Effector memory CD8-positive, alpha-beta T cell (primary cell): ENCODE measurements at regions not wholly inside any gene's neighbourhood (a gene's known extent, or its start where the extent isn't known, plus 50 kb on each side); places are given as distances from the start of the nearest gene placed in this dataset.

Source experiments
- ATAC-seq: fragments of 150-1000 bp; cut with Tn5 transposase; replicated peaks from 2 replicates; pipeline ENCODE4 v1.10.0; 2021; ENCODE audit warnings: mild to moderate bottlenecking, moderate library complexity
- DNase-seq, 3 experiments: peaks; one replicate each; pipeline ENCODE4 v3.0.0; 2021
- H3K27ac Mint-ChIP-seq, 2 donors: one replicate each; pipeline ENCODE4 v1.8.0; 2022; ENCODE audit warnings: mild to moderate bottlenecking in 2 of 2, mixed read lengths in 2 of 2, moderate library complexity in 2 of 2
- H3K27me3 Mint-ChIP-seq, 2 donors: one replicate each; pipeline ENCODE4 v1.8.0; 2022; ENCODE audit warnings: mixed read lengths in 2 of 2
- H3K36me3 Mint-ChIP-seq: one replicate; pipeline ENCODE4 v1.8.0; 2022; ENCODE audit warnings: mild to moderate bottlenecking, moderate library complexity, mixed read lengths; ENCODE audit not compliant: insufficient read depth
- H3K4me1 Mint-ChIP-seq, 2 donors: one replicate each; pipeline ENCODE4 v1.8.0; 2022; ENCODE audit warnings: low read depth in 2 of 2, mixed read lengths in 2 of 2
- H3K4me3 Mint-ChIP-seq, 2 donors: one replicate each; pipeline ENCODE4 v1.8.0; 2022; ENCODE audit warnings: mild to moderate bottlenecking in 2 of 2, mixed read lengths in 2 of 2, moderate library complexity in 2 of 2
- H3K9me3 Mint-ChIP-seq, 2 donors: one replicate each; pipeline ENCODE4 v1.8.0; 2022; ENCODE audit warnings: mixed read lengths in 2 of 2

GRCh38 chr2:151091583-151091982, 170.1 kb downstream of the RBM43 start:
- Mint-ChIP-seq H3K9me3 (no peaks in the 10 kb centered on the region), H3K36me3 (no peaks in the 10 kb centered on the region), H3K27me3 (peaks cover 11 to 12% of the 10 kb centered on the region in 2 donors), H3K27ac (no peak overlapping the region), H3K4me3 (no peak overlapping the region), H3K4me1 (no peaks in the 10 kb centered on the region)
- DNase-seq, result no peak
- no peak for ATAC-seq

- Mint-ChIP-seq H3K27ac (no peak overlapping the region), H3K9me3 (no peaks in the 10 kb centered on the region), H3K36me3 (no peaks in the 10 kb centered on the region), H3K4me1 (no peaks in the 10 kb centered on the region), H3K27me3 (peaks cover 11 to 12% of the 10 kb centered on the region in 2 donors), H3K4me3 (no peak overlapping the region)
- DNase-seq (no peak), ATAC-seq (no peak)
These were observed 174.3 kb downstream of the RBM43 start for GRCh38 chr2:151087377-151087776.

- Mint-ChIP-seq H3K36me3 (no peaks in the 10 kb centered on the region), H3K9me3 (no peaks in the 10 kb centered on the region), H3K4me1 (no peaks in the 10 kb centered on the region), H3K4me3 (no peak overlapping the region), H3K27ac (no peak overlapping the region), H3K27me3 (peaks cover 4 to 15% of the 10 kb centered on the region in 2 donors)
- ATAC-seq (no peak), DNase-seq (no peak)
These were observed 176.5 kb downstream of the RBM43 start for GRCh38 chr2:151085181-151085611.

DNA sequence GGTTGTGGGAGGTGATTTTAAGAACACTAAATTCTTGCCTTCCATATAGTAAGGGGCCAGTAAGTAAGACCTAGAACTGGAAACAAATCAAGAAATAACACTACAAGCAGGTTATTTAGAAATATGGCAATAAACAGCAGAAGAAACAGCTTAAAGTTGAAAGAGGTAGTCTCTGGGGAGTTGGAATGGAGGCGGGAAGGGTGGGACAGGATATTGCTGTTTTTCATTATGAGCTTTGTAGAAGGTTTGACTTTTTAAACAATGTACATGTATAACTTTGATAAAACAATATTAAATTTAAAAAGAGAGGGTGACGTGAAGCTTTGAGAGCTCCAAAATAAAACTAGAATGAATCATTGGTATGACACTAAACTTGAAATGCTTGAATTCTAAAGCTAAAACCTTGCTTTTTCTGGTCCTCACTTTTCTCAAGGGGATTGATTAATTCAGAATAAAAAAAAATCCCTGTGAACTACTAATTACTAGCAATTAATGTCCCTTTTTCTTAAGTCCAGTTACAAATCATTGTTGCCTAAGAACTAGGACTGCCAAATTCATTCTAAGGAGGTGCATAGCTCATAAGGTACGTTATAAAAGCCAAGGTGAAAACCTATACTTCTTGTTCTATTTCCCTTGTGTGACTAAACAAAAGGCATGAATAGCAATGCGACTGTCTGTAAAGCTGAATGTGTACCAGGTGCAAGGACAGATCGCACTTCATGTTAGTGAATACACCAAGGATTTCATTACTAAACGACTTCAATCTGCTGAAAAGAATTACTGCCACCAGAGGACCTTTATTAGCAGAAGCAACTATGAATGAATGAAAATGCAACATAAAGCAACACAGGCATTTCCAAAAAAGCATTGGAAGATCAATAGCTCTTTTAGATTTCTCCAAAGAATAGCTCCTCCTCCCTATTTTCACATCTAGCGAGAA, 177.5 kb downstream of the RBM43 start:
- Mint-ChIP-seq H3K4me1 (no peaks in the 10 kb centered on the region), H3K27me3 (peaks cover 9 to 23% of the 10 kb centered on the region in 2 donors), H3K27ac (no peak overlapping the region)

GRCh38 chr2:151078889-151079288, 182.8 kb downstream of the RBM43 start:
- Mint-ChIP-seq H3K27ac (no peak overlapping the region), H3K9me3 (no peaks in the 10 kb centered on the region), H3K36me3 (no peaks in the 10 kb centered on the region), H3K4me3 (no peak overlapping the region), H3K4me1 (no peaks in the 10 kb centered on the region), H3K27me3 (peaks cover 9 to 39% of the 10 kb centered on the region in 2 donors)
- ATAC-seq (no peak), DNase-seq (no peak)

More for the DNA sequence above, 177.5 kb downstream of the RBM43 start:
- no peaks in the 10 kb centered on the region for H3K36me3 Mint-ChIP-seq
- DNase-seq (no peak), ATAC-seq (no peak)
- no peaks in the 10 kb centered on the region for H3K9me3 Mint-ChIP-seq
- no peak overlapping the region for H3K4me3 Mint-ChIP-seq

DNA sequence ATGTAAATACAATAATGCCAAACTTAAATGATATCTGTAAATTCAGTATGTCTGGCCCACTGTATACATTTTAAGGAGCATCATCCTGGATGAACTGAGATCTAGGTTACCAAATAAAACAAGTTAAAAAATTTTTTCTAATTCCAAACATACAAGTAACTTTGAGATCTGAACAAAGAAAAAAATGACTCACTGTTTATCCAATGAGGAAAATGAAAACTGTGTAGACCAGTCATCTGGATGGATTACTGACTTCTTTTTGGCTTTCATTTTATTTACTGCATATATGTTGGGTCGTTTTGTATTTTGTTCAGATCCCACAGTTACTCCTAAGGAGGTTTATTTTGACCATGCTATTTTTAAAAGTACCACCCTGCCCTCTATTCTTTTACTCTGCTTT, 189.8 kb downstream of the RBM43 start:
- Mint-ChIP-seq H3K9me3 (no peaks in the 10 kb centered on the region), H3K36me3 (peaks cover 2% of the 10 kb centered on the region), H3K4me1 (no peaks in the 10 kb centered on the region), H3K27ac (no peak overlapping the region), H3K4me3 (no peak overlapping the region), H3K27me3 (peaks cover 22 to 26% of the 10 kb centered on the region in 2 donors)
- ATAC-seq (no peak), DNase-seq (no peak)

DNA sequence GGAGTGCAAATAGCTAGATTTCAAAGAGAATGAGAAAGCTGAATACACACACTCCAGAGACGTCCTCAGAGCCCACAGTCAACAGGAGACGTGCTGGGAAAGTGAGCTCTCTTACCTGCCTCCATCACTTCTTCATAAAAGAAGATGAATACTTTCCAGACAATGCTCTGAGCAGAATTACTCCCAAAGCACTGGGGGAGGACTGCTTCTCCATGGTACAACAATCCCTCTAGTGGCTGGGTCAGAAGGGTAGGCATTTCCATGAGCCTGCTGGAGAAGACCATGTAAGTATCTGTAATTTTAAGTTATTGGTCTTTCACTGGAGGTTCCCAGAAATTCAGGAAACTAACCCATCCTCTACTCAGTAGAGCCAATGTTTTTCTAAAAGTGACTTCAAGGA, 190.3 kb downstream of the RBM43 start:
- Mint-ChIP-seq H3K27ac (no peak overlapping the region), H3K4me3 (no peak overlapping the region), H3K36me3 (peaks cover 2% of the 10 kb centered on the region), H3K27me3 (peaks cover 22 to 24% of the 10 kb centered on the region in 2 donors), H3K4me1 (no peaks in the 10 kb centered on the region), H3K9me3 (no peaks in the 10 kb centered on the region)
- no peak for ATAC-seq
- DNase-seq, result no peak

DNA sequence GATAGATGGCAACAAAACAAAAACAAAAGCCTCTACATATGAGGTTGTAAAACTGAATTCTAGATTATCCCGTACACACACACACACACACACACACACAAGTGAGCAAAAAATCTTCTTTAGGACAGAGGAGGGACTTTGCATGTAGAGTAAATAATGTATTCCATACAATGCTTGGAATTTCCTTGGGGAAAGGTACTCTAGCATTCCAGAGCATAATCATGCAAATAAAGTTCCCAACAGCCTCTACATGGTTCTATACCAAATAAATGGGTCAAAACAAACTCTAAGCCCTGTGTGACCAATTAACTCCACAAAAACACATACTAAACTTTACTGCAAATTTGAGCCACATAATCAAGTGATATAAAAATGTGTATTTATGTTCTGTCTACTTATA, 191.4 kb downstream of the RBM43 start:
- Mint-ChIP-seq H3K27me3 (peaks cover 22 to 24% of the 10 kb centered on the region in 2 donors), H3K4me3 (no peak overlapping the region), H3K27ac (no peak overlapping the region), H3K4me1 (no peaks in the 10 kb centered on the region), H3K9me3 (no peaks in the 10 kb centered on the region), H3K36me3 (peaks cover 2% of the 10 kb centered on the region)
- ATAC-seq (no peak), DNase-seq (no peak)

GRCh38 chr2:151067658-151068369, 193.8 kb downstream of the RBM43 start:
- Mint-ChIP-seq H3K9me3 (no peaks in the 10 kb centered on the region), H3K27me3 (peaks cover 11 to 22% of the 10 kb centered on the region in 2 donors), H3K27ac (no peak overlapping the region), H3K4me1 (no peaks in the 10 kb centered on the region), H3K4me3 (no peak overlapping the region), H3K36me3 (peaks cover 2% of the 10 kb centered on the region)
- DNase-seq, result no peak
- no peak for ATAC-seq

DNA sequence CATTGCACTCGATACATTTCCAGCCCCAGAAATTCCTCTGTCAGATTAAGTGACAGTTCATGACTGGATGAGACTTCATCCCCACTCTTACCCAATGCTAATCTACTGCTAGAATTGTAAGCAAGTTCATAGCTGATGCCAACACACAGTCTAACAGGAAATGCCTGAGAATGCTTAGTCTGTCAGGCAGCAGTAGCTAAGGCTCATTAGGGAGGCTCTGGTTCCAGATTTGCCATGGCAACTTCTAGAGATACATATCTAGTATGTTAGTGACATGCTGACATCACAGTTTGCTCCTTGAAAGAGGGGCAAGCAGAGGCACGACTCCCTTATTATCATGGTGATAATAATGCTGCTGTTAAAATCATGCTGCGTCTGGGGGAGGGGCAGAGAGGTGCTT, 198.4 kb downstream of the RBM43 start:
- H3K27ac Mint-ChIP-seq, result no peak overlapping the region
- ATAC-seq, result no peak
- no peaks in the 10 kb centered on the region for H3K36me3 Mint-ChIP-seq
- H3K9me3 Mint-ChIP-seq, result no peaks in the 10 kb centered on the region
- H3K4me3 Mint-ChIP-seq, result no peak overlapping the region
- peaks cover 0 to 23% of the 10 kb centered on the region in 2 donors for H3K27me3 Mint-ChIP-seq
- no peak for DNase-seq
- no peaks in the 10 kb centered on the region for H3K4me1 Mint-ChIP-seq

DNA sequence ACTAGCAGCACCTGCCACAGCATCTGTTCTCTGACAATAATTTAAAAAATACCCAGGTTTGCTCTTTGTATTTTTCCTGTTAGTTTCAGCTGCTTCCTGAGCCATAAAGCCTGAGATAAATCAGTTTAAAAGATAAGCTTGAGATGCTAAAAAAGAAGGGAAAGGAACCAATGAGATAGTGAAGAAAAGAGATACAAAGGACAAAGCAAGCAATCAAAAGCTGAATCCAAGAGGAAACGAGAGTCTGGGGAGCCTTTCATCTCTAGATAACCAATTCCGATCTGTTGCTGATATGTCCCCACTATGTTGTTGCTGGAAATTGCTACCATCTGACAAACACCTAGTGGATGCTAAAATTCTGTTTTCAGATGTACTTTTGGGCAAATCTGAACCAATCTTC, 201.4 kb downstream of the RBM43 start:
- H3K27me3 Mint-ChIP-seq, result peaks cover 0 to 21% of the 10 kb centered on the region in 2 donors
- H3K27ac Mint-ChIP-seq, result no peak overlapping the region
- no peaks in the 10 kb centered on the region for H3K9me3 Mint-ChIP-seq
- ATAC-seq (no peak), DNase-seq (no peak)
- no peaks in the 10 kb centered on the region for H3K4me1 Mint-ChIP-seq
- H3K36me3 Mint-ChIP-seq, result no peaks in the 10 kb centered on the region
- H3K4me3 Mint-ChIP-seq, result no peak overlapping the region

DNA sequence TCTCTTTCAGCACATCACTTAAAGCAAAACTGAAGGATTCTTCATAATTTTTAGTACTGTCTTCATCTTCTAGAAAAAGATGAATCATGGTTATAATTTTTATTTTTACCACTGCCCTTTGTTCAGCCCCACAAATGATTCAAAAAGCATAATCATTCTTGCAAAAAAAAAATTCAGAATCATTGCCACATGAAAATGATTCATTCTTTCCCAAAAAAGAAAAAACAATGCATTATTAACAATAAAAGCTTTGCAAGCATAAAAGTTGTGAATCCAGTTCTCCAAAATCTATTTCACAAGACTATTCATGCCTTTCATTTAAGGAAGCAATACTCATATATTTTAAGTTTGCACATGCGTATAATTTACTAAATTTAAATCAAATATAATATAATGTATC, 204.8 kb downstream of the RBM43 start:
- no peaks in the 10 kb centered on the region for H3K9me3 Mint-ChIP-seq
- H3K4me1 Mint-ChIP-seq, result no peaks in the 10 kb centered on the region
- no peak overlapping the region for H3K4me3 Mint-ChIP-seq
- H3K36me3 Mint-ChIP-seq, result peaks cover 3% of the 10 kb centered on the region
- peaks cover 0 to 33% of the 10 kb centered on the region in 2 donors for H3K27me3 Mint-ChIP-seq
- DNase-seq, result no peak
- H3K27ac Mint-ChIP-seq, result no peak overlapping the region
- no peak for ATAC-seq

- no peaks in the 10 kb centered on the region for H3K9me3 Mint-ChIP-seq
- no peak overlapping the region for H3K27ac Mint-ChIP-seq
- peaks cover 3% of the 10 kb centered on the region for H3K36me3 Mint-ChIP-seq
- no peak for ATAC-seq
- H3K4me1 Mint-ChIP-seq, result no peaks in the 10 kb centered on the region
- peaks cover 0 to 22% of the 10 kb centered on the region in 2 donors for H3K27me3 Mint-ChIP-seq
- no peak for DNase-seq
- H3K4me3 Mint-ChIP-seq, result no peak overlapping the region
These were observed 208.0 kb downstream of the RBM43 start for GRCh38 chr2:151053661-151053990.
